ENCODE measurements at regions not wholly inside any gene's neighbourhood (a gene's known extent, or its start where the extent isn't known, plus 50 kb on each side); places are given as distances from the start of the nearest gene placed in this dataset.

- TF ChIP-seq POLR2A (IDR thresholded peaks at IDR 0.05) = no peak
- TF ChIP-seq CTCF (IDR thresholded peaks at IDR 0.05) = no peak
These were observed 72.8 kb upstream of the CPLX2 start for GRCh38 chr5:175798626-175799025.
